ENCODE measurements at regions not wholly inside any gene's neighbourhood (a gene's known extent, or its start where the extent isn't known, plus 50 kb on each side); places are given as distances from the start of the nearest gene placed in this dataset.
A peak's percentile ranks its signal among the peaks of the same experiment; 100 is the strongest.

GRCh38 chr10:125448596-125448995, 234.4 kb downstream of the TEX36 start:
- CTCF ChIA-PET, result interaction anchor here (0.6 kb wide), 1 partner anchor 25 kb away, joined by 3 read pairs; no protein-coding TSS in a partner anchor
- TF ChIP-seq EZH2 (IDR thresholded peaks at IDR 0.05; ENCODE audit: low read depth), result no peak
- TF ChIP-seq, protein P1, sequence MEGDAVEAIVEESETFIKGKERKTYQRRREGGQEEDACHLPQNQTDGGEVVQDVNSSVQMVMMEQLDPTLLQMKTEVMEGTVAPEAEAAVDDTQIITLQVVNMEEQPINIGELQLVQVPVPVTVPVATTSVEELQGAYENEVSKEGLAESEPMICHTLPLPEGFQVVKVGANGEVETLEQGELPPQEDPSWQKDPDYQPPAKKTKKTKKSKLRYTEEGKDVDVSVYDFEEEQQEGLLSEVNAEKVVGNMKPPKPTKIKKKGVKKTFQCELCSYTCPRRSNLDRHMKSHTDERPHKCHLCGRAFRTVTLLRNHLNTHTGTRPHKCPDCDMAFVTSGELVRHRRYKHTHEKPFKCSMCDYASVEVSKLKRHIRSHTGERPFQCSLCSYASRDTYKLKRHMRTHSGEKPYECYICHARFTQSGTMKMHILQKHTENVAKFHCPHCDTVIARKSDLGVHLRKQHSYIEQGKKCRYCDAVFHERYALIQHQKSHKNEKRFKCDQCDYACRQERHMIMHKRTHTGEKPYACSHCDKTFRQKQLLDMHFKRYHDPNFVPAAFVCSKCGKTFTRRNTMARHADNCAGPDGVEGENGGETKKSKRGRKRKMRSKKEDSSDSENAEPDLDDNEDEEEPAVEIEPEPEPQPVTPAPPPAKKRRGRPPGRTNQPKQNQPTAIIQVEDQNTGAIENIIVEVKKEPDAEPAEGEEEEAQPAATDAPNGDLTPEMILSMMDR (conservative IDR thresholded peaks at IDR 0.05), result peak; percentile 66
- Histone ChIP-seq H4K20me1 (ENCODE audit: insufficient read depth) (no peaks in the 10 kb centered on the region), H3K4me1 (replicated peaks; ENCODE audit: insufficient read depth) (no peaks in the 10 kb centered on the region), H3K27me3 (ENCODE audit: insufficient read depth, low read depth) (no peaks in the 10 kb centered on the region), H3K27ac (no peak overlapping the region), H2AFZ (no peak overlapping the region), H3K79me2 (ENCODE audit: low read depth) (no peaks in the 10 kb centered on the region), H3K4me3 (no peak overlapping the region), H3K36me3 (ENCODE audit: low read depth) (no peaks in the 10 kb centered on the region), H3F3A (ENCODE audit: insufficient read depth, low read depth) (no peaks in the 10 kb centered on the region), H3K9me3 (ENCODE audit: insufficient read depth, low read depth) (no peaks in the 10 kb centered on the region), H3K9me2 (ENCODE audit: insufficient read depth) (no peaks in the 10 kb centered on the region), H3K4me2 (no peak overlapping the region)
- POLR2A ChIA-PET (ENCODE audit: unreplicated experiment), result no interaction called here
- BruUV-seq (replicated peaks), result no TSS peak
- intact Hi-C loops (cut with micrococcal nuclease; ENCODE audit: unreplicated experiment), result loop anchor here (10.0 kb wide), 1 partner anchor 176 kb away; no protein-coding TSS in a partner anchor
- DNase-seq, result no peak

DNA sequence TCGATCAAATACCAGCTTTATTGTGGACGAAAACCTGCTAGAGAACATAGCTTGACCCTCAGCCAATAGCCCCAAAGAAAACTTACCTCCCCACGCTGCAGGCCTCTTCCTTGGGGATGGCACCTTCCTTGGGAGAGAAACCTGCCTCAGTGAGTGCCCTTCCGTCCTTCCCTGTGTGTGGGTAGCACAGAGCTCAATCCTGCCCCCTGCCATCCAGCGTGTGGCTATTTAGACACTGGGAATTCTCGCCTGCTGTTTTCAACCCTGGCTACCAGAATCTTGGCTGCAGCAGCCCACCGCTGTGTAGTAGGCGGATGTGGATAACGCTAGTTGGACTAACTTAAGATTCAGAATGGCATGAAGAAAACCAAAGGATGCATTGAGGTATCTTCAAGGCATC, 238.2 kb downstream of the TEX36 start:
- Histone ChIP-seq H3K4me3 (no peak overlapping the region), H3F3A (ENCODE audit: insufficient read depth, low read depth) (no peaks in the 10 kb centered on the region), H3K27me3 (ENCODE audit: insufficient read depth, low read depth) (no peaks in the 10 kb centered on the region), H3K4me2 (no peak overlapping the region), H3K4me1 (replicated peaks; ENCODE audit: insufficient read depth) (no peaks in the 10 kb centered on the region), H4K20me1 (ENCODE audit: insufficient read depth) (no peaks in the 10 kb centered on the region), H3K36me3 (ENCODE audit: low read depth) (no peaks in the 10 kb centered on the region), H2AFZ (no peak overlapping the region), H3K27ac (no peak overlapping the region), H3K9me2 (ENCODE audit: insufficient read depth) (no peaks in the 10 kb centered on the region), H3K79me2 (ENCODE audit: low read depth) (no peaks in the 10 kb centered on the region), H3K9me3 (ENCODE audit: insufficient read depth, low read depth) (no peaks in the 10 kb centered on the region)
- POLR2A ChIA-PET (ENCODE audit: unreplicated experiment), result interaction anchor here (0.7 kb wide), 1 partner anchor 120 kb away, joined by 4 read pairs; no protein-coding TSS in a partner anchor
- CTCF ChIA-PET, result no interaction called here
- no TSS peak for BruUV-seq (replicated peaks)
- DNase-seq, result no peak
- TF ChIP-seq EZH2 (IDR thresholded peaks at IDR 0.05; ENCODE audit: low read depth), result no peak
- TF ChIP-seq, protein P1 (conservative IDR thresholded peaks at IDR 0.05), result no peak
- intact Hi-C loops (cut with micrococcal nuclease; ENCODE audit: unreplicated experiment), result loop anchor here (10.0 kb wide), 1 partner anchor 180 kb away; no protein-coding TSS in a partner anchor

DNA sequence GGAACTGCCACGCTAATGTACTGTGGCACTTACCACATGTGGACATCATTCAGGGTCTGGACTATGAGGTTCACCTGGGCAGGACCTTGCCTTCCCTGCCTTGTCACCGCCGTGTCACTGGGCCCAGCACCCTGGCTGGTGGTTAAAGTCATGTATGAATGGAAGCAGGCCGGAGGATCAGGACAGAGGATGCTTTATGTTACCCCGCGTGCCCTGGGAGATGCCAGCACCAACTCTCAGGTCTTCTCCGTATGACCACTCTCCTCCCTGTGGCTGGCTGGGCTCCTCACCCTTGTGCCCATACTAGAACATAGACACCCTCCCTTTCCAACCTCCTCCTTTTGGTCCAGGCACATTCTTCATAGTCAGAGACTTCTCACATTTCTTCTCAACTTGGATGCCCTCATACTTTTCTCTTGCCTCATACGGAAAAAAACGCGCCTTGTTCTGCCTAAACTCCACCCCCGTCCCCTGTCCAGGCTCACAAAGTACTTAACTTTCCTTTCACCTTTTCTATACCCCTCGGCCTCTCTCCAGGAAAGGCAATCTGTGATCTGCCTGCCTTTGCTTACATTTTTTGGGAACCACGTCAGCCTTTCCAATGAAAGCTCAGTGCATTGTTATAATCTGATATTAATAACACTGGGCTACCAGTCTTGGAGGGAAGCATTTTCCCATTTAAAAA, 240.0 kb downstream of the TEX36 start:
- Histone ChIP-seq H3K79me2 (ENCODE audit: low read depth) (no peaks in the 10 kb centered on the region), H3K4me1 (replicated peaks; ENCODE audit: insufficient read depth) (no peaks in the 10 kb centered on the region), H3F3A (ENCODE audit: insufficient read depth, low read depth) (no peaks in the 10 kb centered on the region), H3K9me2 (ENCODE audit: insufficient read depth) (no peaks in the 10 kb centered on the region), H3K4me3 (no peak overlapping the region), H3K36me3 (ENCODE audit: low read depth) (no peaks in the 10 kb centered on the region), H4K20me1 (ENCODE audit: insufficient read depth) (no peaks in the 10 kb centered on the region), H3K9me3 (ENCODE audit: insufficient read depth, low read depth) (no peaks in the 10 kb centered on the region), H3K27me3 (ENCODE audit: insufficient read depth, low read depth) (no peaks in the 10 kb centered on the region), H3K27ac (no peak overlapping the region), H3K4me2 (no peak overlapping the region), H2AFZ (no peak overlapping the region)
- POLR2A ChIA-PET (ENCODE audit: unreplicated experiment), result interaction anchor here (0.5 to 0.7 kb wide), 2 partner anchors 65 to 358 kb away, joined by 7 read pairs; no protein-coding TSS in a partner anchor
- DNase-seq, result no peak
- intact Hi-C loops (cut with micrococcal nuclease; ENCODE audit: unreplicated experiment), result loop anchor here (10.0 kb wide), 1 partner anchor 182 kb away; no protein-coding TSS in a partner anchor
- BruUV-seq (replicated peaks), result no TSS peak
- TF ChIP-seq, protein P1 (conservative IDR thresholded peaks at IDR 0.05), result no peak
- CTCF ChIA-PET, result no interaction called here
